ENCODE measurements at regions not wholly inside any gene's neighbourhood (a gene's known extent, or its start where the extent isn't known, plus 50 kb on each side); places are given as distances from the start of the nearest gene placed in this dataset.

GRCh38 chr10:33982995-33983394, 648.5 kb upstream of the NRP1 start:
- no peaks in the 10 kb centered on the region for H3K4me1 ChIP-seq (replicated peaks in 1 of 4; ENCODE audit: control insufficient read depth in 3 of 4, insufficient read depth in 4 of 4, low read length in 3 of 4)
- no peak for TF ChIP-seq HDAC6 (IDR thresholded peaks at IDR 0.05; ENCODE audit: low read depth, low read length)
- TF ChIP-seq ATF2 (IDR thresholded peaks at IDR 0.05; ENCODE audit: low read length) = no peak
- TF ChIP-seq POLR2A (IDR thresholded peaks at IDR 0.05; ENCODE audit: control extremely low read depth in 1 of 2, low read depth in 2 of 2, low read length in 2 of 2) = no peak
- no peak for TF ChIP-seq TBP (IDR thresholded peaks at IDR 0.05; ENCODE audit: low read depth, low read length)
- TF ChIP-seq ZNF274 (IDR thresholded peaks at IDR 0.05; ENCODE audit: borderline replicate concordance, extremely low read depth, low read length) = no peak
- no peak for TF ChIP-seq NRF1 (IDR thresholded peaks at IDR 0.05; ENCODE audit: low read depth, low read length)
- TF ChIP-seq YY1 (IDR thresholded peaks at IDR 0.05; ENCODE audit: low read depth, low read length) = no peak
- no peak for TF ChIP-seq SAP30 (IDR thresholded peaks at IDR 0.05; ENCODE audit: insufficient read depth, insufficient replicate concordance, low read length)
- TF ChIP-seq SRF (IDR thresholded peaks at IDR 0.05; ENCODE audit: low read depth, low read length) = no peak
- no peak for TF ChIP-seq KDM5A (IDR thresholded peaks at IDR 0.05; ENCODE audit: low read length)
- no peak for TF ChIP-seq BACH1 (IDR thresholded peaks at IDR 0.05; ENCODE audit: low read length)
- TF ChIP-seq CBX8 (IDR thresholded peaks at IDR 0.05; ENCODE audit: borderline replicate concordance, low read depth, low read length) = no peak
- no peak for TF ChIP-seq ATF3 (IDR thresholded peaks at IDR 0.05; ENCODE audit: insufficient read depth, low read depth, low read length)

More at GRCh38 chr10:33982995-33983394, 648.5 kb upstream of the NRP1 start:
- Histone ChIP-seq H3K4me3 (ENCODE audit: extremely low read depth in 1 of 4, insufficient read depth in 2 of 4, low read depth in 3 of 4, low read length in 4 of 4) (no peak overlapping the region), H3K4me2 (ENCODE audit: insufficient read depth in 1 of 2, low read depth in 2 of 2, low read length in 2 of 2) (no peak overlapping the region), H3K23me2 (ENCODE audit: low read depth, low read length) (no peaks in the 10 kb centered on the region), H4K5ac (ENCODE audit: insufficient read length, low read depth, low read length) (no peak overlapping the region), H3K9ac (replicated peaks in 1 of 4; ENCODE audit: extremely low read depth in 1 of 4, low read depth in 3 of 4, low read length in 3 of 4) (no peak overlapping the region), H2AK5ac (ENCODE audit: low read depth, low read length) (no peak overlapping the region), H3K9me3 (ENCODE audit: insufficient read depth in 2 of 2, low read depth in 1 of 2, low read length in 1 of 2) (no peaks in the 10 kb centered on the region), H3K4ac (replicated peaks; ENCODE audit: insufficient read length, low read depth, low read length) (no peak overlapping the region), H3K79me2 (ENCODE audit: control insufficient read depth in 1 of 2, insufficient read depth in 2 of 2, low read length in 2 of 2) (no peaks in the 10 kb centered on the region), H2BK120ac (replicated peaks; ENCODE audit: low read depth, low read length) (no peak overlapping the region), H2BK5ac (ENCODE audit: low read depth, low read length) (no peak overlapping the region), H4K8ac (ENCODE audit: extremely low read depth, insufficient read depth, low read length) (no peak overlapping the region), H2BK15ac (ENCODE audit: low read length) (no peak overlapping the region), H2BK12ac (ENCODE audit: low read depth, low read length) (no peak overlapping the region), H3K36me3 (ENCODE audit: control insufficient read depth in 2 of 4, insufficient read depth in 4 of 4, low read length in 3 of 4) (no peaks in the 10 kb centered on the region), H3K79me1 (ENCODE audit: low read depth, low read length) (no peaks in the 10 kb centered on the region), H2BK20ac (ENCODE audit: low read length) (no peak overlapping the region), H3K56ac (replicated peaks; ENCODE audit: insufficient read length, low read depth, low read length) (no peak overlapping the region), H2AFZ (ENCODE audit: low read length) (no peak overlapping the region), H4K91ac (replicated peaks; ENCODE audit: insufficient read length, low read length) (no peak overlapping the region), H3K18ac (ENCODE audit: extremely low read depth, low read length) (no peak overlapping the region), H3K27me3 (replicated peaks in 1 of 4; ENCODE audit: control insufficient read depth in 3 of 4, extremely low read depth in 1 of 4, insufficient read depth in 3 of 4, low read length in 3 of 4) (no peaks in the 10 kb centered on the region), H3K27ac (ENCODE audit: low read depth, low read length) (no peak overlapping the region), H3K14ac (ENCODE audit: insufficient read length) (no peak overlapping the region), H3K23ac (ENCODE audit: insufficient read length) (no peak overlapping the region), H4K20me1 (replicated peaks in 1 of 2; ENCODE audit: control insufficient read depth in 1 of 2, insufficient read depth in 2 of 2, low read length in 2 of 2) (no peaks in the 10 kb centered on the region)
- DNase-seq (ENCODE audit: low read depth in 1 of 2, low spot score in 2 of 2) (no peak), FAIRE-seq (no peak)
- ChIA-PET CTCF (ENCODE audit: partially characterized antibody) (interaction anchor here (0.8 kb wide), 1 partner anchor 253 kb away, joined by 3 read pairs; no protein-coding TSS in a partner anchor), POLR2A (ENCODE audit: partially characterized antibody) (no interaction called here)
- WGBS, 2 experiments (ENCODE audit: extremely low coverage in 1 of 2, insufficient coverage in 1 of 2, insufficient read length in 1 of 2, insufficient replicate concordance in 2 of 2, low coverage in 1 of 2, low lambda C conversion rate in 2 of 2, missing lambda C conversion rate in 1 of 2) = 86% methylated on average over 3 of the region's 3 CpGs; no CpG with 5 or more reads in 1 of the 2 experiments

Data from H1 (cell line).